OCI-LY7 (cell line): ENCODE measurements at regions not wholly inside any gene's neighbourhood (a gene's known extent, or its start where the extent isn't known, plus 50 kb on each side); places are given as distances from the start of the nearest gene placed in this dataset.
"Not testable (repeated sequence)": the region's sequence is repeated elsewhere in the genome, so short reads cannot be mapped to it uniquely, and the experiment has no call there.

Source experiments
- BruUV-seq: library from RNA; stranded (reverse); fragments of 400-500 nt; replicated peaks from 2 replicates; lab custom pipeline; 2021; lab: Mats Ljungman, UMichigan
- CTCF ChIA-PET: fragments of 300-600 bp; sonication (Branson Sonifier 250); formaldehyde crosslinking; loops from one replicate; lab custom pipeline; 2022; ENCODE audit warnings: antibody characterized with exemption; ENCODE audit not compliant: unreplicated experiment; lab: Charles Lee
- POLR2A ChIA-PET: fragments of 300-600 bp; sonication (Branson Sonifier 250); formaldehyde crosslinking; loops from one replicate; lab custom pipeline; 2022; ENCODE audit warnings: antibody characterized with exemption; lab: Charles Lee
- DNase-seq: peaks from one replicate; pipeline ENCODE4 v3.0.0-alpha.2; 2015; ENCODE audit warnings: low spot score
- H2AFZ ChIP-seq: fragments of 200-600 bp; sonication (generic), shearing (Covaris generic); 2 replicates; pipeline ENCODE4 v1.6.1; 2014; ENCODE audit warnings: mild to moderate bottlenecking, antibody characterized with exemption, low read length, moderate library complexity
- H3K27ac ChIP-seq: fragments of 200-600 bp; sonication (generic); 2 replicates; pipeline ENCODE4 v1.5.1; 2014; ENCODE audit warnings: mixed run types, low read depth, mild to moderate bottlenecking, moderate library complexity, low read length, inconsistent platforms; ENCODE audit not compliant: poor library complexity, severe bottlenecking
- H3K36me3 ChIP-seq: fragments of 200-600 bp; sonication (generic); 2 replicates; pipeline ENCODE4 v1.6.1; 2014; ENCODE audit warnings: mild to moderate bottlenecking, antibody characterized with exemption, low read length, moderate library complexity, mixed read lengths; ENCODE audit not compliant: insufficient read depth
- H3K4me1 ChIP-seq: fragments of 200-600 bp; sonication (generic); 2 replicates; pipeline ENCODE4 v1.5.1; 2014; ENCODE audit warnings: mild to moderate bottlenecking, low read length; ENCODE audit not compliant: insufficient read depth, poor library complexity, severe bottlenecking
- H3K4me2 ChIP-seq: fragments of 200-600 bp; sonication (generic); 2 replicates; pipeline ENCODE4 v1.6.1; 2014; ENCODE audit warnings: mild to moderate bottlenecking, low read length
- H3K4me3 ChIP-seq: fragments of 200-600 bp; sonication (generic); 2 replicates; pipeline ENCODE4 v1.5.1; 2014; ENCODE audit warnings: mild to moderate bottlenecking, low read depth, low read length; ENCODE audit not compliant: poor library complexity, severe bottlenecking
- H3K79me2 ChIP-seq: fragments of 200-600 bp; sonication (generic); 2 replicates; pipeline ENCODE4 v1.6.1; 2016; ENCODE audit warnings: low read depth, mild to moderate bottlenecking, low read length, moderate library complexity, mixed read lengths; ENCODE audit not compliant: insufficient read depth
- H3K9me2 ChIP-seq: fragments of 200-600 bp; sonication (generic); 2 replicates; pipeline ENCODE4 v1.6.1; 2016; ENCODE audit warnings: mild to moderate bottlenecking, low read length, mixed read lengths; ENCODE audit not compliant: insufficient read depth
- H3K9me3 ChIP-seq: fragments of 200-600 bp; sonication (generic); 2 replicates; pipeline ENCODE4 v1.6.1; 2014; ENCODE audit warnings: mild to moderate bottlenecking, mixed run types, low read length, mixed read lengths
- H4K20me1 ChIP-seq: fragments of 200-600 bp; sonication (generic); 2 replicates; pipeline ENCODE4 v1.6.1; 2014; ENCODE audit warnings: mild to moderate bottlenecking, antibody characterized with exemption, low read length, moderate library complexity, mixed read lengths; ENCODE audit not compliant: insufficient read depth
- EZH2phosphoT487 ChIP-seq: fragments of 200-600 bp; sonication (generic); IDR thresholded peaks from 2 replicates; pipeline ENCODE4 v1.6.1; 2018; ENCODE audit warnings: low read depth, borderline replicate concordance, mild to moderate bottlenecking, mixed run types, antibody characterized with exemption, low read length, moderate library complexity, mixed read lengths
- intact Hi-C: fragments of 100-400 bp; cut with micrococcal nuclease; formaldehyde crosslinking; loops from one replicate; pipeline ENCODE4 v1.10.0; 2022; ENCODE audit not compliant: unreplicated experiment
- TF ChIP-seq, protein P1 (sequence below): fragments of 200-600 bp; sonication (generic); conservative IDR thresholded peaks from 2 replicates; pipeline ENCODE4 v1.5.1; 2014; ENCODE audit warnings: mild to moderate bottlenecking, antibody characterized with exemption, low read length, moderate library complexity, mixed read lengths

DNA sequence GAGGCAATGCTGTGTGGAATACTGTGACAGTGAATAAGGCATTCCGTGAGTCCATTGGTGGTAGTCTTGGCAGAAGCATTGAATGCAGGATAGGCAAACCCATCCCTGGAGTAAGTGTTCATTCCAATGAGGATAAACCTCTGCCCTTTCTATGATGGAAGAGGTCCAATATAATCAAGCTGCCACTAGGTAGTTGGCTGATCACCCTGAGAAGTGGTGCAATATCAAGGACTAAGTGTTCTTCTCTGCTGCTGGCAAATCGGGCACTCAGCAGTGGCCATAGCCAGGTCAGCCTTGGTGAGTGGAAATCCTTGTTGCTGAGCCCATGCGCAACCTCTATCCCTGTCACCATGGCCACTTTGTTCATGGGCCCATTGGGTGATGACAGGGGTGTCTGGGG is 70.1 kb downstream of the FBXO4 start:
- DNase-seq: no peak
- intact Hi-C loops: no loop called here
- TF ChIP-seq EZH2phosphoT487: no peak
- TF ChIP-seq, protein P1, sequence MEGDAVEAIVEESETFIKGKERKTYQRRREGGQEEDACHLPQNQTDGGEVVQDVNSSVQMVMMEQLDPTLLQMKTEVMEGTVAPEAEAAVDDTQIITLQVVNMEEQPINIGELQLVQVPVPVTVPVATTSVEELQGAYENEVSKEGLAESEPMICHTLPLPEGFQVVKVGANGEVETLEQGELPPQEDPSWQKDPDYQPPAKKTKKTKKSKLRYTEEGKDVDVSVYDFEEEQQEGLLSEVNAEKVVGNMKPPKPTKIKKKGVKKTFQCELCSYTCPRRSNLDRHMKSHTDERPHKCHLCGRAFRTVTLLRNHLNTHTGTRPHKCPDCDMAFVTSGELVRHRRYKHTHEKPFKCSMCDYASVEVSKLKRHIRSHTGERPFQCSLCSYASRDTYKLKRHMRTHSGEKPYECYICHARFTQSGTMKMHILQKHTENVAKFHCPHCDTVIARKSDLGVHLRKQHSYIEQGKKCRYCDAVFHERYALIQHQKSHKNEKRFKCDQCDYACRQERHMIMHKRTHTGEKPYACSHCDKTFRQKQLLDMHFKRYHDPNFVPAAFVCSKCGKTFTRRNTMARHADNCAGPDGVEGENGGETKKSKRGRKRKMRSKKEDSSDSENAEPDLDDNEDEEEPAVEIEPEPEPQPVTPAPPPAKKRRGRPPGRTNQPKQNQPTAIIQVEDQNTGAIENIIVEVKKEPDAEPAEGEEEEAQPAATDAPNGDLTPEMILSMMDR: no peak
- H4K20me1 ChIP-seq: no peaks in the 10 kb centered on the region
- no peaks in the 10 kb centered on the region for H3K9me3 ChIP-seq
- no TSS peak for BruUV-seq
- H3K36me3 ChIP-seq: no peaks in the 10 kb centered on the region
- H3K4me2 ChIP-seq: no peak overlapping the region
- H3K27ac ChIP-seq: no peak overlapping the region
- CTCF ChIA-PET: no interaction called here
- H3K4me3 ChIP-seq: no peak overlapping the region
- POLR2A ChIA-PET: no interaction called here
- no peaks in the 10 kb centered on the region for H3K4me1 ChIP-seq
- H2AFZ ChIP-seq: no peak overlapping the region
- H3K79me2 ChIP-seq: no peaks in the 10 kb centered on the region
- no peaks in the 10 kb centered on the region for H3K9me2 ChIP-seq

DNA sequence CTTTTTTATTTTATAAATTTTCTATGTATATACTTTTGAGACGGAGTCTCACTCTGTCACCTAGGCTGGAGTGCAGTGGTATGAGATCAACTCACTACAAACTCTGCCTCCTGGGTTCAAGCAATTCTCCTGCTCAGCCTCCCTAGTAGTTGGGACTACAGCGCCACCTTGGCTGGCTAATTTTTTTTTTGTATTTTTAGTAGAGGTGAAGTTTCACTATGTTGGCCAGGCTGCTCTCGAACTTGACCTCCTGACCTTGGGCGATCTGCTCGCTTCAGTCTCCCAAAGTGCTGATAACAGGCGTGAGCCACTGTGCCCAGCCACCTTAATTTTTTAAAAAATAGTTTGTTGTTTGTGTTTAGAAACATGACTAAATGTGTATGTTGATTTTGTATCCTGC is 76.6 kb downstream of the FBXO4 start:
- intact Hi-C loops: no loop called here
- ChIA-PET CTCF (no interaction called here), POLR2A (no interaction called here)
- Histone ChIP-seq H2AFZ (no peak overlapping the region), H4K20me1 (no peaks in the 10 kb centered on the region), H3K27ac (no peak overlapping the region), H3K79me2 (no peaks in the 10 kb centered on the region), H3K4me2 (no peak overlapping the region), H3K4me3 (no peak overlapping the region), H3K9me2 (no peaks in the 10 kb centered on the region), H3K36me3 (no peaks in the 10 kb centered on the region), H3K4me1 (no peaks in the 10 kb centered on the region), H3K9me3 (no peaks in the 10 kb centered on the region)
- no peak for TF ChIP-seq EZH2phosphoT487
- TF ChIP-seq, protein P1: peak; percentile 20; the same call in 1 of the 2 replicates
- DNase-seq: no peak
- BruUV-seq: no TSS peak

DNA sequence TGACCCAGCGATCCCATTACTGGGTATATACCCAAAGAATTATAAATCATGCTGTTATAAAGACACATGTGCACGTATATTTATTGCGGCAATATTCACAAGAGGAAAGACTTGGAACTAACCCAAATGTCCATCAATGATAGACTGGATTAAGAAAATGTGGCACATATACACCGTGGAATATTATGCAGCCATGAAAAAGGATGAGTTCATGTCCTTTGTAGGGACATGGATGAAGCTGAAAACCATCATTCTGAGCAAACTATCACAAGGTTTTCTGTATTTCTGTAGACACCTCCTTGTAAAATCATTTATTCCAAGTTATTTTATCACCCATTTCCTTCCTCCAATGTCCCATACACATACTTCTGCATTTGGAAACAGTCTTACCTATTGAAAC is 78.8 kb downstream of the FBXO4 start:
- DNase-seq, H3K79me2 ChIP-seq, H3K9me3 ChIP-seq, CTCF ChIA-PET, H2AFZ ChIP-seq, H3K4me3 ChIP-seq, POLR2A ChIA-PET, H3K9me2 ChIP-seq, H3K4me2 ChIP-seq, H3K27ac ChIP-seq, H4K20me1 ChIP-seq, BruUV-seq, H3K4me1 ChIP-seq, H3K36me3 ChIP-seq: not testable (repeated sequence)
- intact Hi-C loops: loop anchor here (2.0 kb wide), 1 partner anchor 147 kb away; no protein-coding TSS in a partner anchor
